Endothelial cell of umbilical vein (primary cell): ENCODE measurements at regions not wholly inside any gene's neighbourhood (a gene's known extent, or its start where the extent isn't known, plus 50 kb on each side); places are given as distances from the start of the nearest gene placed in this dataset.

ENCODE experiments used
- BruUV-seq: library from RNA; stranded (reverse); fragments of 400-500 nt; replicated peaks from 2 replicates; lab custom pipeline; 2021; lab: Mats Ljungman, UMichigan
- CTCF ChIA-PET: fragments of 300-600, 350-600 bp; sonication (Branson Sonifier 250); formaldehyde crosslinking; loops from one replicate; lab custom pipeline; 2021; ENCODE audit warnings: antibody characterized with exemption, inconsistent platforms; lab: Charles Lee
- POLR2A ChIA-PET: fragments of 300-600, 350-600 bp; sonication (Branson Sonifier 250); formaldehyde crosslinking; loops from one replicate; lab custom pipeline; 2021; ENCODE audit warnings: antibody characterized with exemption, inconsistent platforms; lab: Charles Lee
- DNase-seq: peaks from one replicate; pipeline ENCODE4 v3.0.0-alpha.2; 2011; ENCODE audit warnings: low read depth, low spot score
- FAIRE-seq: peaks from 2 replicates; lab custom pipeline; 2011; peaks lifted over from hg19 to GRCh38; lab: Jason Lieb, UNC
- H2AFZ ChIP-seq: 2 replicates; pipeline ENCODE4 v1.6.0; 2012; ENCODE audit warnings: low read depth, low read length, control low read depth, inconsistent platforms
- H3K27ac ChIP-seq: 2 replicates; pipeline ENCODE4 v1.5.1; 2011; ENCODE audit warnings: low read depth, mild to moderate bottlenecking, control low read depth, low read length, moderate library complexity; ENCODE audit not compliant: insufficient read depth
- H3K27me3 ChIP-seq, 2 experiments: 2 replicates each; pipeline versions ENCODE4 v1.6.0 to v1.6.1; 2011; ENCODE audit warnings: low read length in 2 of 2, mixed read lengths in 1 of 2; ENCODE audit not compliant: control insufficient read depth in 2 of 2, insufficient read depth in 2 of 2
- H3K36me3 ChIP-seq, 2 experiments: 2 replicates in 1 of 2; 3 replicates in 1 of 2; pipeline ENCODE4 v1.5.1; 2011; ENCODE audit warnings: low read length in 2 of 2, mild to moderate bottlenecking in 1 of 2, moderate library complexity in 1 of 2; ENCODE audit not compliant: control insufficient read depth in 2 of 2, insufficient read depth in 2 of 2; ENCODE audit errors: extremely low read depth in 1 of 2
- H3K4me1 ChIP-seq: 3 replicates; pipeline ENCODE4 v1.5.1; 2011; ENCODE audit warnings: mild to moderate bottlenecking, low read length; ENCODE audit not compliant: control insufficient read depth, insufficient read depth; ENCODE audit errors: extremely low read depth
- H3K4me2 ChIP-seq: 2 replicates; pipeline ENCODE4 v1.6.1; 2011; ENCODE audit warnings: low read length, control low read depth, mixed read lengths; ENCODE audit not compliant: insufficient read depth
- H3K4me3 ChIP-seq, 3 experiments: fragments of 200-600 bp in 1 of 3; sonication (generic), shearing (Covaris generic) in 1 of 3; replicated peaks in 1 of 3; 2 replicates each; pipeline ENCODE4 v1.5.1; 2011 to 2016; ENCODE audit warnings: control low read depth in 3 of 3, low read length in 3 of 3, mild to moderate bottlenecking in 2 of 3, inconsistent platforms in 1 of 3, low read depth in 1 of 3, moderate library complexity in 1 of 3; ENCODE audit not compliant: insufficient read depth in 1 of 3
- H3K79me2 ChIP-seq: 2 replicates; pipeline ENCODE4 v1.6.0; 2012; ENCODE audit warnings: low read length, inconsistent platforms; ENCODE audit not compliant: control insufficient read depth, insufficient read depth
- H3K9ac ChIP-seq: replicated peaks from 2 replicates; pipeline ENCODE3; 2011; ENCODE audit warnings: low read length, control low read depth; ENCODE audit not compliant: insufficient read depth; ENCODE audit errors: extremely low read depth
- H3K9me1 ChIP-seq: replicated peaks from 3 replicates; pipeline ENCODE4 v1.6.0; 2011; ENCODE audit warnings: mild to moderate bottlenecking, low read length; ENCODE audit not compliant: control insufficient read depth, insufficient read depth; ENCODE audit errors: extremely low read depth
- H3K9me3 ChIP-seq: replicated peaks from 2 replicates; pipeline ENCODE4 v1.5.1; 2012; ENCODE audit warnings: low read length, inconsistent platforms; ENCODE audit not compliant: control insufficient read depth, insufficient read depth
- H4K20me1 ChIP-seq: replicated peaks from 2 replicates; pipeline ENCODE3; 2011; ENCODE audit warnings: mild to moderate bottlenecking, low read length; ENCODE audit not compliant: control insufficient read depth, insufficient read depth; ENCODE audit errors: extremely low read depth
- CTCF ChIP-seq, 2 donors: IDR thresholded peaks; 1 replicate in 1 of 2; 2 replicates in 1 of 2; pipeline ENCODE4 v1.5.1; 2011; ENCODE audit warnings: low read length in 2 of 2, mild to moderate bottlenecking in 2 of 2, moderate library complexity in 2 of 2, control low read depth in 1 of 2, inconsistent platforms in 1 of 2, low read depth in 1 of 2; ENCODE audit not compliant: insufficient read depth in 1 of 2; ENCODE audit errors: extremely low read depth in 1 of 2
- EZH2 ChIP-seq: IDR thresholded peaks from 2 replicates; pipeline ENCODE4 v1.6.1; 2012; ENCODE audit warnings: borderline replicate concordance, low read depth, mild to moderate bottlenecking, moderate library complexity, low read length, inconsistent platforms; ENCODE audit not compliant: severe bottlenecking
- FOS ChIP-seq: IDR thresholded peaks from 2 replicates; pipeline ENCODE4 v1.6.1; 2011; ENCODE audit warnings: mild to moderate bottlenecking, low read length, moderate library complexity, borderline replicate concordance; ENCODE audit not compliant: insufficient read depth
- GATA2 ChIP-seq: IDR thresholded peaks from 2 replicates; pipeline ENCODE4 v1.7.0; 2011; ENCODE audit warnings: low read depth, mild to moderate bottlenecking, moderate library complexity, mixed read lengths, low read length; ENCODE audit not compliant: insufficient read length, insufficient read depth
- JUN ChIP-seq: IDR thresholded peaks from 2 replicates; pipeline ENCODE4 v1.6.1; 2011; ENCODE audit warnings: borderline replicate concordance, low read depth; ENCODE audit not compliant: insufficient read length, insufficient read depth
- MAX ChIP-seq: IDR thresholded peaks from 2 replicates; pipeline ENCODE4 v1.6.1; 2011; ENCODE audit not compliant: insufficient read depth, insufficient read length
- MYC ChIP-seq: IDR thresholded peaks from one replicate; pipeline ENCODE4 v1.6.1; 2011; ENCODE audit warnings: mild to moderate bottlenecking, low read depth, low read length
- POLR2A ChIP-seq: IDR thresholded peaks from 2 replicates; pipeline ENCODE4 v1.6.1; 2012; ENCODE audit warnings: low read depth, mild to moderate bottlenecking, control low read depth, low read length
- POLR2AphosphoS5 ChIP-seq: IDR thresholded peaks from 2 replicates; pipeline ENCODE4 v1.6.1; 2012; ENCODE audit warnings: low read depth, mild to moderate bottlenecking, control low read depth, low read length, moderate library complexity; ENCODE audit not compliant: insufficient read depth
- dilution Hi-C: fragments of 300-500 bp; cut with MboI; formaldehyde crosslinking; loops from one replicate; pipeline ENCODE4 v1.15.0; 2019; ENCODE audit warnings: low sequenced_read_pairs; ENCODE audit not compliant: extremely low pct_ligation_motif_present
- intact Hi-C: fragments of 100-400 bp; cut with micrococcal nuclease; formaldehyde crosslinking; loops from one replicate; pipeline ENCODE4 v1.10.0; 2022

DNA sequence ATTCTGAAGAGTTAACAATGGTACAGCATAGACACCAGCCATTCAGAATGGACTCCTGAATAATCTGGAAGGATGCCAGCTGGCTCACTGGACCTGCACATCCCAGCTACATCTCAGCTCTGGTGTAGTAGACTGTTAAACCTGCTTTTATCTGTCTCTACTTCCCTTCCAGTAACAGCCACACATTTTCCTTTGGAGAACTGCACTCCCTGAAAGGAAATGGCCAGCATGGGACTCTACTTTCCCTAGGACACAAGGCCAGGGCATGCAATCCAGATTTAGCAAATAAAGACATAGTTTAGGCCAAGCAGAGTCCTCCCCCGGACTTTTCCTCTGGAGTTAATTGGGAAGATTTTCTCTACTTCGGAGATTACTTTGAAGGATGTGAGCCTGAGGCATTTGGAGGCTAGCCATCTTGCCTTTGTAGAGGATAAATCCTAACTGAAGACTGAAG lies 82.7 kb upstream of the TCF12 start:
- no peak for FAIRE-seq

More for the DNA sequence above, 82.7 kb upstream of the TCF12 start:
- no peaks in the 10 kb centered on the region for H3K36me3 ChIP-seq
- POLR2A ChIA-PET, result no interaction called here
- no peaks in the 10 kb centered on the region for H3K9me3 ChIP-seq
- no peak for DNase-seq
- H3K9ac ChIP-seq, result no peak overlapping the region
- intact Hi-C loops, result no loop called here
- H3K79me2 ChIP-seq, result no peaks in the 10 kb centered on the region
- H3K4me1 ChIP-seq, result no peaks in the 10 kb centered on the region
- H4K20me1 ChIP-seq, result no peaks in the 10 kb centered on the region
- H3K27ac ChIP-seq, result no peak overlapping the region
- no peak overlapping the region for H3K4me3 ChIP-seq
- no TSS peak for BruUV-seq
- CTCF ChIA-PET, result interaction anchor here (1.3 to 1.5 kb wide), 2 partner anchors 9 to 14 kb away, joined by 4 read pairs; no protein-coding TSS in a partner anchor
- TF ChIP-seq JUN, result no peak
- TF ChIP-seq CTCF (IDR thresholded peaks at IDR 0.05; ENCODE audit: extremely low read depth in 1 of 2, insufficient read depth in 1 of 2, low read depth in 1 of 2, low read length in 2 of 2), result no peak
- TF ChIP-seq MYC, result no peak
- no peak for TF ChIP-seq EZH2
- no peak for TF ChIP-seq GATA2
- no peak for TF ChIP-seq MAX
- no peak for TF ChIP-seq POLR2A
- no peak for TF ChIP-seq FOS
- TF ChIP-seq POLR2AphosphoS5, result no peak
- no peaks in the 10 kb centered on the region for H3K27me3 ChIP-seq
- no peak overlapping the region for H2AFZ ChIP-seq
- no peak overlapping the region for H3K4me2 ChIP-seq
- dilution Hi-C loops, result no loop called here
- H3K9me1 ChIP-seq, result no peaks in the 10 kb centered on the region
